Right ventricle myocardium inferior (tissue), 1 donor: ENCODE measurements at regions not wholly inside any gene's neighbourhood (a gene's known extent, or its start where the extent isn't known, plus 50 kb on each side); places are given as distances from the start of the nearest gene placed in this dataset.
A peak's percentile ranks its signal among the peaks of the same experiment; 100 is the strongest.

ENCODE experiments used
- ATAC-seq: fragments of 200-7000 bp; cut with Tn5 transposase; one replicate; pipeline ENCODE4 v1.9.1; 2020; ENCODE audit warnings: mild to moderate bottlenecking, moderate library complexity
- DNase-seq: peaks from one replicate; pipeline ENCODE4 v3.0.0; 2021; ENCODE audit errors: missing footprints
- intact Hi-C: fragments of 100-400 bp; cut with DNase I; formaldehyde crosslinking; loops from one replicate; pipeline ENCODE4 v1.11.0; 2022
- donor health status: DM: no; HTN: yes; CAD: no; lungs with severe emphysema.

DNA sequence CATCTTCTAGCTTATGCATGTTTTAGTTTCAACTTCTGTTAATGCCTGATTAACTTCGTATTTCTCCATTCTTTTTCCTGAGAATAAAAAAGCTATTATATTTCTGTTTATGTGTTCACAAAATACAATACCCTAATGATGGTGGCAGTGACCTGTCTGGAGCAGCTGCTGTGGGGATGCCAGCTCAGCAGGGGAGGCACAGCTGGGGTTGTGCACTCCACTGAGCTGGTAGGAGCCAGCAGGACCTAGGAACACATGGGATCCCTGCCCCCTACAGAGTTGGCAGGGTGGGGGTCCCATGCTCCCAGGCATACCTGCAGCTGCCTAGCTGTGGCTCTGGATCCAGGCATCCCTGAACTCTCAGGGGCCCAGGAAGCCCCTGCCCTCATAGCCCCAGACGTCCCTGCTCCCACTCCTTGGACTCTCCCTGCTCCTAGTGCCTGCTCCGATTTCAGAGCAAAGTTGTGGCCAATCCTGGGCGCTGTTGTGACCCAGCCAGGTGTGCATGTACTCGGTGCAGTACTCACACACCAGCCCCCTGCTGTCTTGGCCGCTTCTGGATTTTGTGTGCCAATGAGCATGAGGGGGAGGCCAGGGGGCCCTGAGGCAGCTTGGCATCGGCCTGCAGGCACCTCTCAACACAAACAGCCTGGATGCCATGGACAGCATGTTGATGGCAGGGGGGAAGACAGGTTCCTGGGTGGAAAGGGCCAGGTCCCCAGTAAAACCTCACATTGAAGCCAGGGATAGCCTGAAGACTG, 546.0 kb downstream of the ZNF804A start:
- intact Hi-C loops: no loop called here
- DNase-seq: no peak
- no peak for ATAC-seq

DNA sequence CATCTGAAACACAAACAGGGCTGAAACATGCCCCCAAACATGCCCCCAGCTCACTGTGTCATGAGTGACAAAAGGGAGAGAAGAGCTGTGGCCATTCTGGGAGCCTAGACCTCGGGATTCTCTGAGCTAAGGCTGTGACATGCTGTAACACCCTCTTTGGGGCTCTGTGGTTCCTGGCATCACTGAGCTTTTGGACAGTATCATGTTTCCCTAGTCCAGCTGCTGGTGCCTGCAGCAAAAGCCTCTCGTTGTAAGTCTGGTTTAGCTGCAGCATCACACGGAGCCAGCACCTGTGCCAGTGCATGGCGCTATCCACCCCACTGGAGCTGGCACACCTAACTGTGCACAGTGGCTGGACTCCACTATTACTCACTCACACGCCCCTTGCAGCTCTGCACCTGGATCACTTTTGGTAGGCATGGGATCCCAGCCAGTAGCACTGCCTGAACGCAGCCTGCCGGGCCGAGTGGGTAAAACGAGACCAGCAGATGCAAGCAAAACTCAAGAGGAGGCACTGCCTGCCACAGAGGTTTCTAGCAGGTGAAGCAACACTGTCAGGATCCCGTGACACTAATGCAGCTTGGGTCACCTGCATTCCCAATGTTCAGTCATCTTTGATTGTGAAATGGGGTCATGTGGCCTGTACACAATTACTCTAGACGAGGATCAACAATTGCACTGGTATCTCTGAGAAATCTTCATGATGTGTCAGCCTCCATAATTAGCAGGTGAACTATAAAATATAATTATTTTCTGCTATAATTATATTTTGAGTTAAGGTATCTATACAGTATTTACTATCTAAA, 547.2 kb downstream of the ZNF804A start:
- DNase-seq (no peak), ATAC-seq (no peak)
- intact Hi-C loops: no loop called here

DNA sequence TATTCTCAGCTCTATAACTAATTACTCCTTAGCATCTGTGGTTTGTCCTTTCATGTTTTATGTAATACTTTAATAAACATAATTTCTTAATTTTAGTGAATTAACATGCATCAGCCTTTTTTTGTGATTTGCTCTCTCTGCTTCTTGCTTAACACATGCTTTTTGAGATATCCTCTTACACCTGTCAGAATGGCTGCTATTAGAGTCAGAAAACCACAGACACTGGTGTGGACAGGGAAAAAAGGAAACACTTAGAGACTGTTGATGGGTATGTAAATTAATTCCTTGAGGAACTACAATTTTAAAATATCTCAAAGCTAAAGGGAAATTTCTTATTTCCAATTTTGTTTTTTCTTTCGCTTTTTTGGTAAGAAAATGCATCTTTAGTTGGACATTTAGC, 549.0 kb downstream of the ZNF804A start:
- DNase-seq: no peak
- no peak for ATAC-seq
- intact Hi-C loops: no loop called here

DNA sequence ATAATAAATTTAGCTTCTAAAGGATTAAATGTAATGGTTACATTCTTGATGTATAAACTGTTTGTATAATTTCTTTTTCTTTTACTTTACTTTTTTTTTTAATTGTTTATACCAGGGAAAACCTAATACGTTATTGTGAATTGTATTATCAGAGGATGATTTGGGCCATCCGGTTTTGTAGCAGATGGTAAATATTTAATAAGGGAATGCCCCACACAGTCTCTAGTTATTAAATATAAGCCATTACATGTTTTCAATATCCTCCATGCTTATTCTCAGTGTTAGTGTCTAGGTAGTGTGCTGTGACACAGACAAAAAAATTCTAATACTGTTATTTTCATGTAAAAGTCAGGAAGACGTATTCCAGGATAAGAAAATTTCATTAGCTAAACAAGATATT, 553.9 kb downstream of the ZNF804A start:
- no peak for DNase-seq
- no peak for ATAC-seq
- intact Hi-C loops: no loop called here

DNA sequence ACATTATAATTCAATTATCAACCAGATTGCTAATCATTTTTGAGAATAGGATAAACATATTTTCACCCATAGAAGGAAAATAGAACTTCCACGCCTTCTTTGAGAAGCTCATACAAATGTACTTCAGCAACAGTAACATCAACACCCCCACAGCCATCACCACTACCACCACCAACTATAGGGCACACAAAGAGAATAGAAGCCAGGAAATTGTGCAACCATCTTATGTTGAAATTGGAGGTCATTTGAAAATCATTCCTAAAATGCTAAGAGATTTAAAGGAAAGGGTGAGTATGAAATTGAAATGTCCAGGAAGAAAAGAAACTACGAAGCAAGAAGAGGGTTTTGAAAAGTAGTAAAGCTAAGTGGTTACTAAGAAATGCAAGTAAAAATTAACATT, 563.4 kb downstream of the ZNF804A start:
- DNase-seq (no peak), ATAC-seq (no peak)
- intact Hi-C loops: no loop called here

DNA sequence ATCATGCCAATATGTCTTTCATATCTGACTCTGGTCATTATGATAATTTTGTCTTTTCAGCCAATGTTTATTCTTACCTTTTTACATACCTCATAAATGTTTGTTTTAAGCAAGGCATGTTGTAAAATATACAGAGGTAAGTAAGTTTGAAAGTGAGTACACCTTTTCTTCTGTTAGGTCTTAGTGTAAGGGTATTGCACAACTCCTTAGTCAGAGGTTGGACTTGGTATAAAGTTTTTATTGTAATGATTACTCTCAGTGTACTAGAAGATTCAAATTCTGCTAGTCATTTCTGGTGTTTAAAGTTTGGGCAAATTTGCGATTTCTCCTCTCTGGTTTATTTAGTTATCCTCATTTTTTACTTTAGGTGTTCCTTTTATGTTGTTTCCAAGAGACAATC, 564.3 kb upstream of the FSIP2 start:
- DNase-seq (no peak), ATAC-seq (no peak)
- intact Hi-C loops: no loop called here

DNA sequence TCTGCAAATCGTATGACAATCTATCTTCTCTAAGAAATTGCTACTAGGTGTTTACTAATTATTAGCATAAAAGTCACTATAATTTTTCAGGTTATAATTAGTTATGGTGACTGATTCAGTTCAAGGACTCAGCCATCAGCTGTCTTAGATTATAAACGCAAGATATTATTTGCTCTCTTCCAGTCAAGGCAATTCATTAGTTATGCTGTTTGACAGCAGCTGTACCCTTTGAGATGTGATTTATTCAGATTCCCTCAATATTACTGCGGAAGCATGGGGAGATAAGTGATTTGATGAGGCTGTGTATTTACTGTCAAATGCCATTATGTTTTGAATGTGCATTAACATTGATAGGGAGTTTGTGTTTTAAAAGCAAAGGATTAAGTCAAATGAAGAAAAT, 558.9 kb upstream of the FSIP2 start:
- ATAC-seq (no peak), DNase-seq (no peak)
- intact Hi-C loops: no loop called here

DNA sequence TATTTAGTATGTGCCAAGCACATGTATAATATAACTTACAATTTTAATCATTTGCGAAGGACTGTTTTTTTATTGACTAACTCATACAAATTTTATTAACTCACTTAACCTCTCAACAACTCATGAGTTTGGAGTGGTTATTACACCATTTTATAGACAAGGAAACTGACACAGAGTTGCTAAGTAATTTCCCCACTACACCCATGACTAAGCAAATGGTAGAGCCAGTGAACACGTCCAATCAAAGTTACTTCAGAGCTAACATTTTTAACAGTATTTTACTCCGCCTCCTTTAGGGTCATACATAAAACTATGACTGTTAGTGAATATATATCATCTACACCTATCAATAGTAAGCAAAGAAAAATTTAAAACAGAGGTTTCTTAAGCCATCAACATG, 556.7 kb upstream of the FSIP2 start:
- DNase-seq (no peak), ATAC-seq (no peak)
- intact Hi-C loops: no loop called here

DNA sequence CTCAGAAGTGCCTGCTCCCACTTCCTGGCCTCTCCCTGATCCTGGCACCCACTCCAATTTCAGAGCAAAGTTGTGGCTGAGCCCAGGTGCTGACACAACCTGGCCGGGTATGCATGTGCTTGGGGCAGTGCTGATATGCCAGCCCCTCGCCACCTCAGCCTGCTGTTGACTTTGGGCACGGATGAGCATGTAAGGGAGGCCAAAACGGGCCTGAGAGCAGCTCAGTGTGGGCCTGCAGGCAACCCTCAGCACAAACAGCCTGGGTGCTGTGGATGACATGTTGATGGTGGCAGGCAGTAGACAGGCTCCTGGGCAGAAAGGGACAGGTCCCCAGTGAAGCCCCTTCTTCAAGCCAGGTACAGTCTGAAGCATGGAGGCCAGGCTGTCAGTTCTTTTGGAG, 553.6 kb upstream of the FSIP2 start:
- ATAC-seq (no peak), DNase-seq (peak; percentile 62)
- intact Hi-C loops: no loop called here

DNA sequence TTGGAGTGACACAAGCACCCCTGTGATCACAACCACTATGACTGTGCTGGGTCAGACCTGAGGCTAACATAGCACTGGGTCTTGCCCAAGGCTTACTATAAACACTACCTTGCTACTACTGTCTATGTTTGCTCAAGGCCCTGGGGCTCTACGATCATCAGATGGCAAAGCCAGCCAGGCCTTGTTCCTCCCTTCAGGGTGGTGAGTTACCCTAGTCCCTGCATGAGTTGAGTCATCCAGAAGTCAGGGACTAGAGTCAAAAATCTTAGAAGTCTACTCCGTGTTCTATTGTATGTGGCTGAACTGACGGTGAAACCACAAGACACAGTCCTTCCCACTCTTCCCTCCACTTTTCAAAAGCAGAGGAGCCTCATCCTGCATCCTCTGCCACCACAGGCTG, 551.2 kb upstream of the FSIP2 start:
- intact Hi-C loops: no loop called here
- ATAC-seq: no peak
- no peak for DNase-seq

DNA sequence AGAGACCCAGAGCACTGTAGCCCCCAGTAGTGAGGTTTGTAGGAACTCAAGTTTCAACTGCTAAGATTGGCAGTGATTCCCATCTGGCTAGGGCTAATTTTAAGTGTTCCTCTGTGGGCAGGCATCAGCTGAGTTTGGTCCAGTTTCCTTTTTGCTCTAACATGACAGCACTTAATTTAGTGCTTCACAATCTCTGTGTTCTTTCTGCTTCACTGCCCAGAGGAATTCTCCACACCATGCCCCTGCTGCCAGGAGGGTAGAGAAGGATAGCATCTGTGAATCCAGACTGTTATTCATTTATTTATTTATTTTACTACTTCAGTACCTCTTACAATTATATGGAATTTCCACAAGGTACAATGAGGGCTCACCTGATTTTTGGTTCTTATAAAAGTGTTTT, 549.9 kb upstream of the FSIP2 start:
- intact Hi-C loops: no loop called here
- ATAC-seq: no peak
- no peak for DNase-seq

DNA sequence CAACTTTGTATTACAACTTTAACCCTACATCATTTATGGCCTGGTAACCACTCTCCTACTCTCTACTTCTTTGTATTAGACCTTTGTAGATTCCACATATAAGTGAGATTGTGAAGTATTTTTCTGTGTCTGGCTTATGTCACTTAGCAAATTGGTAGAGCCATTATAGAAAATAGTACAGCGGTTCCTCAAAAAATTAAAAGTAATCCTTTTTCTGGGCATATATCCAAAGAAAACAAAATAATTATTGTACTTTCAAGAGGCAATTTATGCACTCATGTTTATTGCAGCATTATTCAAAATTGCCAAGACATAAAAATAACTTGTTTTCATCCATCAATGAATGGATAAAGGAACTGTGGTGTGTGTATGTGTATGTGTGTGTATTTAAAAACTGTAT, 537.5 kb upstream of the FSIP2 start:
- ATAC-seq: no peak
- intact Hi-C loops: no loop called here
- DNase-seq: no peak

DNA sequence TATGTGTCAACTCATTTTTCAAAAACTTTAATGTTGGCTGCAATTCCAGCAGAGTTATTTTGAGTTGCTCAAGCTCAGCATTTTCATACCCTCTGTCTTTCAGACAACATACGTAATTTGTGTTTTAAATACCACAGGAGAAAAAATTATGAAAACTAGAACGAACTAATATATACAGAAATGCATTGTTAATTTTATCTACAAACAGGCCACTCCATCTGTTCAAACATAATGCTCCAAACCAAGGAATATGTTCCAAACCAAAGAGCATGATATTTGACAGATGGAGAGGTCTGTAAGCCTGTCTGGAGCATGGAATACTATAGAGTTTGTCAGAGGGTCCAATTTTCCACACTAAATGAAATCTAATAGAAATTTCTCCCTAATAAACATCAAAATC, 536.2 kb upstream of the FSIP2 start:
- intact Hi-C loops: no loop called here
- DNase-seq (no peak), ATAC-seq (no peak)

DNA sequence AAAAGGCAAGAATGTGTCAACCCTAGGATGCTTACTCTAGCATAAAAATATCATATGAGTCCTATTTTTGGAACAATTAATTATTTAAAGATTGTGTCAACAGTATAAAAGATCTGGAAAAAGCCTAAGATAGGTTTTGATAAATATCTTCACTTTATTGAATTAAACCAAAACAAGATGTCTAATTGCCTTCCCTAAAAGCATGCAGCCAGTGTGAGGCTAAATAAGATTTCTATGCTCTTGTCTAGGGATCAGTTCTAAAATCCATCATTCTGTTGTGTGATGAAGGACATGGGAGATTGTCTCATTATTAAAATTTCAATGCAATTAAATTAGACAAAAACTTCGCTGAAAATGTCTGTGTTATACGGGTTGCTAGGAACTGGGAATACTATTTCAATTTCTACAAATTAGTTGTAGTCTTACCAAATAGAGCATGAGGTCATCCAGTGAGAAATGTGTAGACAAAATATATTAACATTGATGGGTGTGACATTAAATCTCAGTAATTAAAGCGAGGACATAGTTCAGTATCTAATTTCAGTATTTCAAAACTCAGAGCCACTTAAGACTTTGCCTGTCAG, 535.6 kb upstream of the FSIP2 start:
- intact Hi-C loops: no loop called here
- DNase-seq (no peak), ATAC-seq (no peak)

DNA sequence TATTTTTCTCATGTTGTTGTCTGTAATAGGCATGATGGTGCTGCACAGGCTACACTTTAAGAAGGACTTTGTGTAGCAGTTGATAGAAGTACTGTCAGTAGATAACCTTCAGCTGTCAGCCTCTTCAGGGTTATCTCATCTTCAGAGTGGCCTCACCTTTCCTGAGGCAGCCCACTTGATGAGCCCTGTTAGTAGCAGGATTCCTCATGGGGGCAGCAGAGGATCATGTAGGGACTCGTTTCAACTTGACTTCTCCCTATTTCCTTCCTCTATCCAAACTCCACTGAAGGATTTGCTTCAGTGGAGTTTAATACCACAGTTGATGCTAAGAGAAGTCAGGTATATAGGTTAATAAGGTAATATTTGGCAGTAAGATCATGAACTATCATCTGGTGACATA, 530.3 kb upstream of the FSIP2 start:
- DNase-seq (no peak), ATAC-seq (no peak)
- intact Hi-C loops: no loop called here

DNA sequence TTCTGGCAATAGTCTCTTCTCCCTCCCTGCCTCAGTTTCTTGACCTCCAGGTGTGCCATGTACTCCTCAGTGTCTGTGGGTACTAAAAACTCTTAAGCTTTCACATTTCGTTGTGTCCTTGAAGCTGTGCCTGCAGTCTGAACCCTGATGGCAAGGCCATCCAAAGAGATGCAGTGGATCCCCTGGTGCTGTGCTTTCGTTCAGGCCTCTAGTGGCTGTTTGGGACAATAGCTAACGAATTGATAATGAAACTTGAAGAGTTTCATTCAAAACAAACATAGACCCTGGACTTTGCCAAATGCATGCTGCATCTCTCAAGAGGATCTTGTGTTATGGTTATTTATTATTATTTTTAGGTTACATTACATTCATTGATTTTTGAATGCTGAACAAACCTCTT, 523.1 kb upstream of the FSIP2 start:
- intact Hi-C loops: no loop called here
- DNase-seq: no peak
- ATAC-seq: no peak

DNA sequence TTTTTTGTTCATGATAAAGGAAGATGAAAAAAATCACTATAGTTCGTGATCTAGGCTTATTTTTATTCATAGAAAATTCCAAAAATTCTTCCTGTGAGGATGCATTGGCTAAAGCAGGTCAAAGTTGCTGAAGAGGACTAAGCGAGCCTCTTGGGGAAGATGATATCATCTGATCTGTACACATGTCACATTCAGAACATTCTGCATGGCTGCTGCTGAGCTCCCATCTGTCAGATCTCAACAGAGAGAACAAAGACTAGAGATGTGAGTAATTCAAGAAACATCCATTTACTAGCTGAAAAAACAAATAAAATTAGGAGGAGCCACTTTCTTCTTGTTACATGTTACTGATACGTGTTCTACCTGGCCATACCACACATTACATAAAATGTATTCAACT, 518.6 kb upstream of the FSIP2 start:
- intact Hi-C loops: no loop called here
- ATAC-seq (no peak), DNase-seq (no peak)

DNA sequence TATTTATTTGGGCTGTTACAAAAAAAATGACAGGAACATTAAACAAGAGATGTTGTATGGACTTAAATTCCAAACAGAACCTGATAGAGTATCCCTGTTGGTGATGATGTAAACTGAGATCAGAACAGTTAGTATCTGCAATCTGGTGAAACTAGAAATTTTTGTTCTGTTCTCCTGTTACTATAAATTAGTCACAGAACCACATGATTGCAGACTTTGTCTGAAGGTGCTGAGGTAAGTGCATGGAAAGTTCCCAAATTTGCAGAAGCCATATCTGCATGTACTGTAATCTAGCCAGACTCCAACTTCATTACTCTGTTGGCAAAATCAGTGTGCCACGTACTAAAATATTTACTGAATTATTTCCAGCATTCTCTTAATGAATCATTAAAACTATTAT, 516.3 kb upstream of the FSIP2 start:
- DNase-seq (no peak), ATAC-seq (no peak)
- intact Hi-C loops: no loop called here

DNA sequence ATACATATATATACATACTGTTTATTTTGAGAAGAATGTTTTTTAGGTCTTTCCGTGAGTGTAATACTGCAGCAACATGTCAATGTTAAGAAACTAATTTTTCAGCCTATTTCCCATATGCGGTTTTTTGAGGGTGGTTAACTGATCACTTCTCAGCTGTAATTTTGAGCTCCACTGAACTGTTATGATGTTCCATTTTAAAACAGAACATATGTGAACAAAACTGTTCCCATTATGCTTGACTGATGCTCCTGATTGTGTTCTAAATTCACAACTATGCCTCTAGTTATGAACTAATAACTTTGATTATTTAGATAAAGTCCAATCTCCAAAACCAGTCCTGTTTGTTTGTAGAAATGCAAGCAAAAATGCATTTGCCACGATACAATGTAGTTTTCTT, 511.2 kb upstream of the FSIP2 start:
- DNase-seq (no peak), ATAC-seq (no peak)
- intact Hi-C loops: no loop called here

DNA sequence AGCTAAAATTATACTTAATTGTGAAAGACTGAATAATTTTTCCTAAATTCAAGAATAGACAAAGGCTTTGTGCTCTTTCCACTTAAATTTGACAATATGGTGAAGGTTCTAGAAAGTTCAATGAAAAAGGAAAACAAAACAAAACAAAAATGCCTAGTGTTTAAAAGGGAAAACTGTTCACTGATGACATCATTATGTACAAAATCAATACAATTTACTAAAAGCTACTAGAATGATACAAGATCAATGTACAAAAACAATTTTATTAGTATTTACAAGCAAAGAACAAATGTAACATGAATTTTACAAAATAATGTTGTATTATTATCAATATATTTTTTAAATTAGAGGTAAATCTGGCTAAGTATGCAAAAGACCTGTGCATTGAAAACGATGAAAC, 499.1 kb upstream of the FSIP2 start:
- intact Hi-C loops: no loop called here
- DNase-seq: no peak
- no peak for ATAC-seq
